HL-60 (cell line): ENCODE measurements at regions not wholly inside any gene's neighbourhood (a gene's known extent, or its start where the extent isn't known, plus 50 kb on each side); places are given as distances from the start of the nearest gene placed in this dataset.

Experiments
- DNase-seq, 2 experiments: peaks; one replicate each; pipeline ENCODE4 v3.0.0-alpha.2; 2010 to 2020; ENCODE audit warnings: low read depth in 1 of 2, low spot score in 1 of 2
- H3K27ac ChIP-seq: fragments of 250-450 bp; sonication (Bioruptor Pico); replicated peaks from 2 replicates; pipeline ENCODE4 v1.5.1; 2020; ENCODE audit warnings: mild to moderate bottlenecking, moderate library complexity
- H3K27me3 ChIP-seq: fragments of 250-450 bp; sonication (Bioruptor Pico); 2 replicates; pipeline ENCODE4 v1.5.1; 2021; ENCODE audit warnings: mild to moderate bottlenecking, moderate library complexity; ENCODE audit not compliant: insufficient read depth, poor library complexity, severe bottlenecking
- H3K4me3 ChIP-seq: replicated peaks from 2 replicates; pipeline ENCODE4 v1.5.1; 2011; ENCODE audit warnings: mild to moderate bottlenecking, control low read depth, low read length; ENCODE audit not compliant: insufficient read depth
- GABPA ChIP-seq: IDR thresholded peaks from 2 replicates; pipeline ENCODE4 v1.6.1; 2012; ENCODE audit warnings: low read depth
- POLR2AphosphoS5 ChIP-seq: IDR thresholded peaks from 2 replicates; pipeline ENCODE4 v1.6.1; 2012; ENCODE audit warnings: low read depth
- REST ChIP-seq: IDR thresholded peaks from 2 replicates; pipeline ENCODE4 v1.6.1; 2012; ENCODE audit warnings: low read depth; ENCODE audit not compliant: insufficient replicate concordance
- SPI1 ChIP-seq: IDR thresholded peaks from 2 replicates; pipeline ENCODE4 v1.6.1; 2012; ENCODE audit warnings: low read depth, mild to moderate bottlenecking, borderline replicate concordance
- TF ChIP-seq, protein P1 (sequence below): IDR thresholded peaks from one replicate; pipeline ENCODE4 v1.5.1; 2011; ENCODE audit warnings: low read length, control low read depth, inconsistent platforms; ENCODE audit not compliant: insufficient read depth

- Histone ChIP-seq H3K27me3 (peaks cover 2% of the 10 kb centered on the region), H3K4me3 (no peak overlapping the region), H3K27ac (no peak overlapping the region)
- TF ChIP-seq REST (no peak), GABPA (no peak)
- DNase-seq: no peak
Observed at GRCh38 chr13:52975969-52976368, 52.6 kb upstream of the OLFM4 start.

DNA sequence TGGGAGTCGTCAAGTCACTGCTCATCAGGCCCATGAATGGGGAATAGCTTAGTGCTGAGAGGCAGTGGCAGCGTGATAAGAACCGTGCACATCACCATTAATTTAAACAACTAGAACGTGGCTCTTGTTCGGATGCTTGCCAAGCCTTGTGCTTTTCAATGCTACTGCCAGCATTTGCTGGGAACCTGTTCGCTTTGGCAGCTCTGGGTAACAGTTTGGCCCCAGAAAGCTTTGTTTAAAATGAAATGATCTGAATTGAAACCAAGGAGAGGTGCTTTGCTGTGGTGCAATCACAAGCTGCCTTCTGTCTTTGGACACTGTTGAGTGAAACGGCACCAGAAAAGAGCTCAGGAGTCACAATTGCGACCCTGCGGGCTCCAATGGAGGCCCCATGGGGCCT lies 53.5 kb upstream of the OLFM4 start:
- Histone ChIP-seq H3K27ac (no peak overlapping the region), H3K27me3 (peaks cover 2% of the 10 kb centered on the region), H3K4me3 (no peak overlapping the region)
- TF ChIP-seq, protein P1, sequence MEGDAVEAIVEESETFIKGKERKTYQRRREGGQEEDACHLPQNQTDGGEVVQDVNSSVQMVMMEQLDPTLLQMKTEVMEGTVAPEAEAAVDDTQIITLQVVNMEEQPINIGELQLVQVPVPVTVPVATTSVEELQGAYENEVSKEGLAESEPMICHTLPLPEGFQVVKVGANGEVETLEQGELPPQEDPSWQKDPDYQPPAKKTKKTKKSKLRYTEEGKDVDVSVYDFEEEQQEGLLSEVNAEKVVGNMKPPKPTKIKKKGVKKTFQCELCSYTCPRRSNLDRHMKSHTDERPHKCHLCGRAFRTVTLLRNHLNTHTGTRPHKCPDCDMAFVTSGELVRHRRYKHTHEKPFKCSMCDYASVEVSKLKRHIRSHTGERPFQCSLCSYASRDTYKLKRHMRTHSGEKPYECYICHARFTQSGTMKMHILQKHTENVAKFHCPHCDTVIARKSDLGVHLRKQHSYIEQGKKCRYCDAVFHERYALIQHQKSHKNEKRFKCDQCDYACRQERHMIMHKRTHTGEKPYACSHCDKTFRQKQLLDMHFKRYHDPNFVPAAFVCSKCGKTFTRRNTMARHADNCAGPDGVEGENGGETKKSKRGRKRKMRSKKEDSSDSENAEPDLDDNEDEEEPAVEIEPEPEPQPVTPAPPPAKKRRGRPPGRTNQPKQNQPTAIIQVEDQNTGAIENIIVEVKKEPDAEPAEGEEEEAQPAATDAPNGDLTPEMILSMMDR: no peak
- TF ChIP-seq GABPA: no peak
- no peak for TF ChIP-seq POLR2AphosphoS5
- TF ChIP-seq REST: no peak
- no peak for DNase-seq

DNA sequence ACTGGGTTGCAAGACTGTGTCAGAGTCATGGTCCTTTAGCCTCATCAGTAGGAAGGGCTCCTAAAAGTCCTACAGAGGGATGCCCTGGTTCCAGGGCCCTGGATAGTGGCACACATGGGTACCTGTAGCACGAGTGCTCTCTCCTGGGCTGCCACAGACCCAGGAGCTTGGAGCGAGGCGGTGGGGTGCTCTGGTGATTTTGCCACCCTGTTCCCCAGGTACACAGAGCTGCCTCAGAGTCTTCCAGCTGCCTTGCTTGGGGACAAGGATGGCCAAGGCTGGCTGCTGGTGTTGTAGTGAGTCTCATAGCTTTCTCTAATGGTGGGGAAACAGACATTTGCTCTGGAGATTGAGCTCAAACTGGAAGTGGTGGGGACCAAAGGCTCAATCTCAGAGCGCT lies 53.9 kb upstream of the OLFM4 start:
- no peak for DNase-seq
- no peak for TF ChIP-seq SPI1
- no peak for TF ChIP-seq POLR2AphosphoS5
- TF ChIP-seq, protein P1: no peak
- TF ChIP-seq GABPA: no peak
- no peak for TF ChIP-seq REST
- H3K4me3 ChIP-seq: no peak overlapping the region
- H3K27ac ChIP-seq: no peak overlapping the region
- peaks cover 2% of the 10 kb centered on the region for H3K27me3 ChIP-seq

GRCh38 chr13:52969373-52969772 lies 59.2 kb upstream of the OLFM4 start:
- TF ChIP-seq REST: no peak
- DNase-seq: peak in 1 of 2 experiments; percentile 23
- no peak overlapping the region for H3K27ac ChIP-seq
- H3K27me3 ChIP-seq: no peaks in the 10 kb centered on the region
- no peak overlapping the region for H3K4me3 ChIP-seq
